HPDE6-E6E7 (cell line): ENCODE measurements at regions not wholly inside any gene's neighbourhood (a gene's known extent, or its start where the extent isn't known, plus 50 kb on each side); places are given as distances from the start of the nearest gene placed in this dataset.
"Not testable (repeated sequence)": the region's sequence is repeated elsewhere in the genome, so short reads cannot be mapped to it uniquely, and the experiment has no call there.

ENCODE experiments used
- DNase-seq: peaks from one replicate; pipeline ENCODE4 v3.0.0; 2011; ENCODE audit warnings: missing footprints; ENCODE audit errors: extremely low spot score

DNA sequence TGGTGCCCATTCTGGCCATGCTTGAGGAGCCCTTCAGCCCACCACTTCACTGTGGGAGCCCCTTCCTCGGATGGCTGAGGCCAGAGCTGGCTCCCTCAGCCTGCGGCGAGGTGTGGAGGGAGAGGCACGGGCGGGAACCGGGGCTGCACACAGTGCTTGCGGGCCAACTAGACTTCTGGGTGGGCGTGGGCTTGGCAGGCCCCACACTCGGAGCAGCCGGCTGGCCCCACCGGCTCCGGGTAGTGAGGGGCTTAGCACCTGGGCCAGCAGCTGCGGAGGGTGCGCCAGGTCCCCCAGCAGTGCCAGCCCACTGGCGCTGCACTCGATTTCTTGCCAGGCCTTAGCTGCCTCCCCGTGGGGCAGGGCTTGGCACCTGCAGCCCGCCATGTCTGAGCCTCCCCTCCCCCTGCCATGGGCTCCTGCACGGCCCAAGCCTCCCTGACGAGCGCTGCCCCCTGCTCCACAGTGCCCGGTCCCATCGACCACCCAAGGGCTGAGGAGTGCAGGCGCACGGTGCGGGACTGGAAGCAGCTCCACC is 554.2 kb downstream of the GABRG2 start:
- not testable (repeated sequence) for DNase-seq

DNA sequence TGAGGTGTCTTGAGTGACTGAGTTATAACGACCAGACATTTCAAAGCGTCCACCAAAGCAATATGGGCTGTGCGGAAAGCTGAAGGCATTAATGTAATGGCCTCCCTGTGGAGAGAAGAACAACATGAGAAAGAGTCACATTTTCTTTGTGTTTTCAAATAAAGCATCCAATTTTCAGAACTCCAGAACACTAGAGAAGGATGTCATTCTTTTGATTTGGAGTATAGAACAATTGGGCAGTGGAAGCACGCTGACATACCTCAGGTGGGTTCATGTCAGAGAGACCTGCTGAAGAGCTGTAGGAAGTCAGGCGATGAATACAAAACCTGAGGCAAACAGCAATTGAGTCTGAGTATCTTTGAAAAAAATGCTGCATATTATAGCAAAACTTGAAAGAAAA is 556.5 kb downstream of the GABRG2 start:
- DNase-seq = no peak

DNA sequence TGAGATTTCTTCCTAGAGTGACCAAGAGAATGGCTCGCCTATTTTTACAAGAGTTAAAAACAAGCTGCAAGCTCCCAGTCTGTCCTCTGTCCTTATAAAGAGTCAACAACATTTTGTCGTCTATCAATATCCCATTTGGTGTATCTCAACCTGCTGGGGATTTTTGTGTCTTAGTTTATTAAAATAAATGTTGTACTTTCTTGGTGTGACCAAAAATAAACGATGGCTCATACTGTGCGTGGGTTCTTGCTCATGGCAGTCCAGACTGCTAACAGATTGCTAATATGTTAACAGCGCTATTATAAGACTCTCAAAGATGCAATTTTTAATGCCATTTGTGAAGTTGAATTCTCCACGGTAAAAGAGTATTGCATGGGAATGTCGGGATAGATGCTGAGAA is 569.9 kb downstream of the GABRG2 start:
- no peak for DNase-seq

DNA sequence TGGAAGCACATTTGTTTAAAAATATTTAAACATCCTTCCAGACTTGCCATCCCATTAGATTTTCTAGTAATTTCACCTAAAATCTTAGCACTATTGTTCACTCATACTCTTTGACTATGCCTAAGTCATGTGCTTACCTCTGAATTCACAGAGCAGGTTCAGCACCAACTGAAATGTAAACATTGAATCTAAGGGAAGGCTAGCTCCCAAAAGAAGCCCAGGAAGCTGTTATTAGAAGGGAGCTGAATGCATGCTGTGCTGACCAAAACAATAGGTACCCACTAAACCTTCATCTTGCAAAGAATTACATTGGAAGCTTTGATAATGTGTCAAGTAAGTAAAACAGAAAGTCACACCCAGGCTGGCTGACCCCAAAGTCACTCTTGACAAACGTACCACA is 571.3 kb downstream of the GABRG2 start:
- DNase-seq = no peak

DNA sequence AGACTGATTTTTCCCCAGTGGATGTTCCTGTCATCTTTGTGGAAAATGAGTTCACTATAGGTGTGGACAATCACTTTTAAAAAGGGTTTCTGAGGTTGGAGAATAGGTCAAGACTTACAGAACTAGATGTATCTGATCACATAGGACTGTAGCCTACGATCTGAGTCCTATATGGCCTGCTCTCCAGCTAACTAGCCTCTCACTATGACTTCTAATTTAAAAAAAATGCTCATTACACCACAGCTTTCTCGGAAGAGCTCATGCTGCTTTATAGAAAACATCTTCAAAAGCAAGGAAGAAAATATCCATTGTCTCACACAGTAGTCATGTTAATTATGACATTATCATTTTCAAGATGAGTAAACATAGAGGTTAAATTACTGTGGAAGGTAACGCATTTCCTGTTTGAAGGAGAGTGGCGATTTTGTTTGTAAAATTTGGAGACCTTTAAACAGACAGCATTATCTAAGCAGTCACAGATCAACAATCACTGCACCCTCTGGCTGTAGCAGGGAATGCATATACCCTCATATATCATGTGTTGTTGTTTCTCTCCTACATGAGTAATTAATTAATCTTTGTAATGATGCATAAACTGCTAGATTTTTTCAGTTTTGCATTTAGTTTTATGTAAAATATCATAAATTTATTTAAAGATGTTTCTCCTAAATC is 573.7 kb downstream of the GABRG2 start:
- no peak for DNase-seq

DNA sequence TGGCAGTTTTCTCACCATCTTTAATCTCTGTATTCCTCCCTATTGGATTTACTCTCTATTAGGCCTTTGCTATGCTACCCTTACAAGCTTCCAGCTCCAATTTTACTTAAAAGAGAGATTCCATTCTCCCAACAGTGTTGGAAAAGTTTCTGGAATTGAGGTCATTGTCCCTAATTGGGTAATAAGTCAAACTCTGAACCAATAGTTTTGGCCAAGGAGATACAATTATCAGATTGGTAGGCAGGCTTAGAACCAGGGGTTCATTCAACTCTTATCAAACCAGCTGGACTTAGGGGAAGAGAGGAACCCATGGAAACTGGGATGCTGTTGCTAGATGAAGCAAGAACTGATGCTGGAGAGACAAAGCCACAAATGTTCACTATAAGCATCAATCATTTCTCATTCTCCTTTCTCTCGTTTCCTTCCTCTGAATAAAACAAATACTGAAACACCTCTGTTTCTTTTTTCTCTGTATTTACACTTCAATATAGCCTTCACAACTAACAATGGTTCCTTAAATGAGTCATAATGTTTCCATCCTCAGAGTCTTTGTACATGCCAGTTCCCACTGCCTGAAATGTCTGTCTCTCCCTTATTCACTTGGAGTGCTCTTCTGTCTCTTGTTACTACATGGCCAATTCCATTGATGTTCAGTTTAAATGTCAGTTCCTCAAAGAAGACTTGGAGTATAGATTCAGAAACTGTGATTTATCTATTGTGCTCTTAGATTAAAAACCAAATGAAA is 587.3 kb downstream of the GABRG2 start:
- no peak for DNase-seq

DNA sequence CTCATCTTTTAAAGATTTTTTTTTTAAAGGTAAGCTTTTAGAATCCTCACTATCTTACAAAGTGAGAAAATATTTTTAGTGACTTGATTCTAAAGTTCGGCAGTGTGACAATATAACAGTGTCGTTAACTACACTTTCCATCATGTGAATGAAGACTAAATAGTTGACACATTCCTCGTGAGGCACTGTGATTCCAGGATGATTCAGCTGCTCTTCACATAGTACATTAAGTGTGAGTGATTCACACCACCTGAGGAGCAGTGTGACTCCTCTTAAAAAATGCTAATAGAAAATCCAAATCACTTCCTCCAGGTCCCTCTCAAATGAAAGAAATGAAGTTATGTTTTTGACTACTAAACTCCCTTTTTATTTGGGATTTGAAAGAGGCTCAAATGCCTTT is 589.5 kb downstream of the GABRG2 start:
- DNase-seq = no peak

DNA sequence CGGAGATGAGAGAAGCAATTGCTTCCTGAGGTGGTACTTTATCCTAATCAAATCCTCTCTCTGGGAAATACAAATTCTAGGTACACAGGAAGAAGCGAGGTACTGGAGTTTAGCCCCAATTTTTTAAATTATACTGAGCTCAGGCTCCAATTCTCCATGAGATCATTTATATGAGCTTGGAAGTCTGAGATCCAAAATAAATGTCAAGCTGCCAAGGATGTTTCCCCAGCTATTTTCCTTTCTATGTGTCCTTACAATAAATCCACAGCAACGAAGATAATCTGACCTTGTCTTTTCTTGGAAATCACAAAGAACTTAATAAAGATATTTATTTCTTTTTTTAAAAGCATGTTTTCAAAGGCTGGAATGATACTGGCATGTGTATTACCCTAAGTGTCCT is 597.3 kb downstream of the GABRG2 start:
- DNase-seq = no peak

DNA sequence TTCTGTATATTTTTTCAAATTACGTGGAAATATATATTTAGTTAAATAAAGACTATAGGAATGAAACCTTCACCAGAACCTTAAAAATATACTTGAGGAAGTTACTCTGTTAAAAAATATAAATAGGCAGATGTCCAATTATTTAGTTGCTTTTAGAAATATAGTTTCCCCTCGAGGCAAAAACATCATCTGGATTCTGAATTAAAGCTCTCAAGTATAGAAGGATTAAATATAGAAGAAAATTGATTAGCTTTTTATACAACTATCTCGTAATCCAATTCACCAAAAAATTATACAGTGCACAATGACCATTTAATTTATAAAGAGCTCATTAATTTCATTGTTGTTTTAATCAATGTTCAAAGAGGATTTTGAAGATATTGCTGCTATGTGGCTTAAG is 601.4 kb downstream of the GABRG2 start:
- no peak for DNase-seq

DNA sequence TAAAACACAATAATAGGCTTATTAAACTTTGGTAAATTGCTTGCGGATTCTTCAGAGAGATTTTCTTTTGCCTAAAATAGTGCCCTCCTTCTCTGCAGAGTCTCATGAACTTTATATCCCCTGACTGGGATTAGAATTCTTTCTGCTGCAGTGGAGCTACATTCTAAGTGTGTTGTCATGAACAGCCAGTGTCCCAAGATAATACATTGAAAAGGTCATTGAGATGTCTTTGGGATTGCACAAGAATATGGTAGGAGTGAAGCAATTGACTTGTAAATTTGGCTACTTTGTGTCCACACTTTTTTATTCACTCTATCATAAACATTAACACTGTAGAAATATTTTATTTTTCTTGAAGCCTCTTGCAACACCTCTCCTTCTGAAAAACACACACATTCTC is 604.5 kb downstream of the GABRG2 start:
- no peak for DNase-seq

DNA sequence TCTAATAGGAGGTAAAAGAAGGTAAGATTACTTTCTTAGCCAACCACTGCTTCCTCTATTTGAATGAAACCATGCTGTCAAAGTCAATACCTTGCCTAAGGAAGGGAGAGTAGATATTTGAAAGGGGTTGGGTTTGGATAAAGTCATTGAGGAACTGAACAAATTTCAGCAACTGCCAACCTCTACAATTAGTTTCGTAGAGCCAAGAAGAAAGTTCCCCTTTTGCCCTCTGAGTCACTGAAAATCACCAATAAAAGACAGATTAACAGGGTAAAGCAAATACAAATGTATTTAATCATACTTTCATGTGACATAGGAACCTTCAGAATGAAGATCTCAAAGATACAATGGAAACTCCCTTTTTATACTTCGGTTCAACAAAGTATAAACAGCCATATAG is 615.7 kb downstream of the GABRG2 start:
- no peak for DNase-seq

DNA sequence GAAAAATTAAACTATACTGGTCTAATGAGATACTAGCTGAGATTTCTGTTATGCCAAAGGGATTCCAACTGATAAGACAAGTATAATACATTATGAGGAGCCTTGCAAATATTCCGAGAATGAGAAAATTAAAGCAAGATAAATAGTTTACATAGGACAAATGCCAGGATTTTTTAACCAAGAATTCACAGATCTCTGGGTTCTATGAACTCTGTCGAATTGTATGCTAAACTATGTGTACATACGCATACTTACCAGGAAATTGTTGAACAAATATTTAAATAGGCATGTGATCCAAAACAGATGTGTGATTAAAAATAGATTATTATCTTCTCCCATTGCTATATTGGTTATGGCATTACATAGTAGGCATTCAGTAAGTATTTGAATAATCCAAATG is 616.6 kb downstream of the GABRG2 start:
- no peak for DNase-seq

DNA sequence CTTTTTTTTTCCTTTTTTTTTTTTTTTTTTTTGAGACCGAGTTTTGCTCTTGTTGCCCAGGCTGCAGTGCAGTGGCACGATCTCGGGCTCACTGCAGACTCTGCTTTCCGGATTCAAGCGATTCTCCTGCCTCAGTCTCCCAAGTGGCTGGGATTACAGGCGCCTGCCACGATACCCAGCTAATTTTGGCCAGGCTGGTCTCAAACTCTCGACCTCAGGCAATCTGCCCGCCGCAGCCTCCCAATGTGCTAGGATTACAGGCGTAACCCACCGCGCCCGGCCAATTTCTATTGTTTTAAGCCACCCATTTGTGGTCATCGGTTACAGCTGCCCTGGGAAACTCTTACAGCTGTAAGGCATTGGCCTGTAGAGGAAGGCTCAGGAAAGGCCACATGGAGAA is 617.7 kb downstream of the GABRG2 start:
- no peak for DNase-seq

DNA sequence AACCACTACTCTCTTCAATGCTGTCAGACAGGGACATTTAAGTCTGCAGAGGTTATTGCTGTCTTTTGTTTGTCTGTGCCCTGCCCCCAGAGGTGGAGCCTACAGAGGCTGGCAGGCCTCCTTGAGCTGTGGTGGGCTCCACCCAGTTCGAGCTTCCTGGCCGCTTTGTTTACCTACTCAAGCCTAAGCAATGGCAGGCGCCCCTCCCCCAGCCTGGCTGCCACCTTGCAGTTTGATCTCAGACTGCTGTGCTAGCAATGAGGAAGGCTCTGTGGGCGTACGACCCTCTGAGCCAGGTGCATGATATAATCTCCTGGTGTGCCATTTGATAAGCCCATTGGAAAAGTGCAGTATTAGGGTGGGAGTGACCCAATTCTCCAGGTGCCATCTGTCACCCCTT is 628.7 kb downstream of the GABRG2 start:
- DNase-seq = not testable (repeated sequence)

DNA sequence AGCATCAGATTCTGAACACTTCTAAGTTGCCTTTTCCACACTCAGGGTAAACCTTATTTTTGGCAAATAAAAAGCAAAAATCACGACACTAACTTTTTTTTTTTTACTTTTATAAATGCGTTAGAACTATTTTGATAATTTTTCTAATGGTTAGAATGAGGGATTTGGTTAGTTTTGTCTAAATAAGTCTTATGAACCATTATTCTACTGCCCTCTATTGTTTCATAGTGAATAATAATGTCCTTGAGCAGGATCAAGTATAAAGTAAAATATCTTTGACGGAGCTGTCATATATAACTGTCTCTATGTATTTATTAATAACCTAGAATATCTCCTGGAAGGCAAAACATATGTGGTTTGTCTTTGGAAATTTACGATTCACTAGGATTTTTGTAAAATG is 631.8 kb downstream of the GABRG2 start:
- no peak for DNase-seq

DNA sequence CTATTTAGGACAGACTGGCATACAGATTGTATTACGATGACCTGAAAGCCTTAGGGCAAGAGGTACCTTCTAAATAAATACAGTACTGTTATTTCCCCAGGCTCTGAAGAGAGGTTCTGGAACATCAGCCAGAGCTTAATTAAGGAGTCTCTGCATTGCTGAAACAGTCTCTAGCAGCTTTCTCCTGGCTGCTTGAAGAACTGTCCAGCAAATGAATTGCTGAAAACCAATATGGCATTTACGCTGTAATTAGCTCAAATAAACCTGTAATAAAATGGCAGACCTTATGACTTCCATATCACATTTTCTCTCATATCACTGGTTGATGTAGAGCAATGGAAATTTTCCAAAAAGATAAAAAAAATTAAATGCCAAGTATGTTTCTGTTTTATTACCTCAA is 636.3 kb downstream of the GABRG2 start:
- DNase-seq = no peak

DNA sequence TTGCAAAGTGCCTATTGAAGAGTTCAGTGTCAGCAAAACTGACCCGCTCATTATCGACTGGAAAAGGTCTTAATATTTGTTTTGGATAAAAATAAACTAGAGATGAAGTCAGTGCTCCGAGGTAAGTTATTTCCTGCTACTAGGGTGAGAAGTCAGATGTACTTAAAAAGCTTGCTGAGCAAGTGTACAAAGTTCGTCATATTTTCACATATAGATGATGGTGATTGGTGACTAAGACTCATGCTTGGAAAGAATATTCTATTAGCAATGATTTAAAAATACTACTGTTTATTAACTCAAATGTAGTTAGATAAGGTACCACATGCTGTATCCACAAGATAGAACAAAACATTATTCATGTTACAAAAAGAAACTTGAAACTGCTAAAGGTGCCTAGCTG is 643.7 kb downstream of the GABRG2 start:
- DNase-seq = no peak

DNA sequence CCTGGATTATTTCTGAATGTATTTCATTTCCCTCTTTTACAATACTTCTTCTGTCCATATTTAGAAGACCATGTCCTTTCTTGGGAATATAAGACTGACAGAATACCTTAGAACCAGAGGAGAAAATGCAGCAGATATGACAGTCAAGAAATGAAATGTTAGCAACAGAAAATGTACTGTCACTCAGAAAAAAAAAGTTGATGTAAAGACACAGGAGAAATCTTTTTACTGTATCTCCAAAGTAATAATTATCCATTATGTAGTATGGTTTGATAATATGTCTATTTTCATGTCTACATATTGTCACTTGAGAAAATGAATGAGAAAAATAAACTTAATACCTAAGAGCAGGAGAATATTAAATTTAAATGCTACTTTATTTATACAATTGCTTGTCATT is 652.1 kb downstream of the GABRG2 start:
- no peak for DNase-seq

DNA sequence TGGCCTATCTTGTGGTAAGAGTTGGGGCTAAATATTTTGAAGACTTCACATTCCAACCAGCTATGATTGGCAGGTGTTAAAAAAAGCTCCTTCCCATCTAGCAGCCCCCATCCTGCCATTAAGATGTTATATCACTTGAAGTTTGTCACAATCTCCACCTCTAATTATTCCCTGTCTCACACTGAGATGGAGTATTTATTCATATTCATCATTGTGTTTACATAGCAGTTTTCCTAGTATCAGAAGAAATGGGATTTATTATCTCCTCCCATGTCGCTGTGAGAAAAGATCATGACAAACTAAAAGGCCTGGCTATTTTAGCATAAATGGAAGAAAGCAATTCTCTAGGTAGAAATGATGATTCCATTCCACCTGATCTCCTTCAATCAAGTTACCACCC is 653.6 kb downstream of the GABRG2 start:
- DNase-seq = no peak

DNA sequence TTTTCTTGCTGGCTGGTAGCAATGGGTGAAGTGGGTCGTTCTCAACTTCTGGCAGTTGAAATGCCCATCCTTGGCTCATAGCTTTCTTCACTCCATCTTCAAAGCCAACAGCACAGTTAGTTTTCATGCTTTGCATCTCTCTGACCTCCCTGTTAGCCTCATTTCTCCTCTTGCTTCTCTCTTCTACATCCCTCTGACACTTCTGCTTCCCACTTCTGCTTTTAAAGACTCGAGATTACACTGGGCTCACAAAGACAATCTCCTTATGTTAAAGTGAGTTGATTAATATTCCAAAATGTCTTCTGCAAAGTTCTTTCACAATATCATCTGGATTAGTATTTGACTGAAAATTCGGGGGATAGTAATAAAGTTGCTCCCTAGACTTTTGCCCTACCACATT is 684.8 kb upstream of the CCNG1 start:
- no peak for DNase-seq

DNA sequence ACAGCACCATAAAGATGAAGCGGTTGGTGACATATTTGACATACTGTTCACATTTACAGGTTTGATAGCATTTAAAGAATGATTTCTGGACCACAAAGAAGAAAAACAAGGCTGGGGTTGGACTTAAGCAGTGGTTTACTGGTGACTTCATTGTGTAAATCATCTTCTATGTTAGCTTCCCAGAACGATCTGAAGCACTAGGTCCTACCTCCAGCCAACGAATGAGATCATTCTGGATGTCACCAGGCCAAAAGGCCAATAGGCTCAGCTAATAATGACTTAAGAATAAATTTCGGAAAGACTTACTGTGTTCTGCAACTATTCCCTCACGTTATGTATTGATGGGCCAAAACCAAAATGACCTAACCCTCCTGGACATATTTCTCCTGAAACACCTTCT is 675.3 kb upstream of the CCNG1 start:
- no peak for DNase-seq

DNA sequence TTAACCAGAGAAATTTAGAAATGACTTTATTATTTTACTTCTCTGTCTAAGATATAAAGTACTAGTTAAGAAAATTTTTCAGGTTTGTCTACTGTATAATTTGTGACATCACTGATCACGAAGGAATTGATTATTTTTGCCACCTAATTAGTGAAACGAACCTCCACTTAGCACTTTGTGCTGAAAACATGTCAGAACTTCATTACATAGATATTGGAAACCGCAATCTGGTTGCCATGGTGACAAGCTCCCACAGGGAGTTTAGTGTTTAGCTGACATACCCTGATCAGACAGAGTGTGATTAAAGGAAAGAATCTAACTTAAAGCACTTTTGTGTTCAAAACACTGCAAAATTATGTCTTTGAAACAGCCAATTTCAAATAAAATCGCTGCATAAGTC is 668.4 kb upstream of the CCNG1 start:
- no peak for DNase-seq

DNA sequence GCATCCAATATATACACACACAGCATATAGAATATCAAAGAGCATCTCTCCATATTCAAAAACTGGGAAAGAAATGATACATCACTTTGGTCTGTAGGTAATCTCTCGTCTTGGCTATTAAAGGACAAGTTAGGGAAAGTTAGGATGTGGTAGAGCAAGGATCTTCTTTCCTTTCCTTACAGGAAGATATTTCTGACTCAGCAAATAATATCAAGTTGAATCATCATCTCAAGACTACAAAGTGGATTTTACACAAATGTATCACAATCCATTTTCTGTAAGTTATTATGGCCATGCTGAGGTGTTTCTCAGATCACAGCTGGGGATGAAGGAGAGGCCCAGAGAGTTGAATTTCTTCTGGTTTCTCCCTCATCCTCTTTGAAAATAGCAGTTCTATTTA is 651.7 kb upstream of the CCNG1 start:
- no peak for DNase-seq

DNA sequence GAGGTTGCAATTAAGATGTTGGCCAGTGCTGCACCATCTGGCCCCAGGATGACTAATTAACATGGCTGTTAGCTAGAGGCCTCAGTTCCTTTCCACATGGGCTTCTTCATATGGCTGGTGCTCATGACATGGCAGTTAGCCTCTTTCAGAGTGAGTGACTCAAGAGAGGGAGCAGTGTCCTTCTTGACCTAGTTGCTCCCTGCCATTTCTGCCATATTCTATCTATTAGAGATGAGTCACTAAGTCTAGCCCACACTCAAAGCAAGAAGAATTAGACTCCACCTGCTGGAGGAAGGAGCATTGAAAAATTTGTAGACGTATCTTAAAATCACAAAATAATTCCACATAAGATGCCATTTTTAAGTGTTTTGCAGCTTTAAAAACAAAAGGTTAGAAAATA is 651.2 kb upstream of the CCNG1 start:
- DNase-seq = no peak
